Left ventricle myocardium inferior (tissue), 1 donor: ENCODE measurements at regions not wholly inside any gene's neighbourhood (a gene's known extent, or its start where the extent isn't known, plus 50 kb on each side); places are given as distances from the start of the nearest gene placed in this dataset.

Source experiments
- DNase-seq: peaks from one replicate; pipeline ENCODE4 v3.0.0-alpha.2; 2020
- H3K27ac ChIP-seq: fragments of 200-600 bp; replicated peaks from 2 replicates; pipeline ENCODE4 v1.8.0; 2021
- H3K27me3 ChIP-seq: fragments of 200-600 bp; 2 replicates; pipeline ENCODE4 v1.8.0; 2021; ENCODE audit warnings: low read depth
- H3K36me3 ChIP-seq: fragments of 200-600 bp; 2 replicates; pipeline ENCODE4 v1.8.0; 2021
- H3K4me1 ChIP-seq: fragments of 200-600 bp; 2 replicates; pipeline ENCODE4 v1.8.0; 2021
- H3K4me3 ChIP-seq: fragments of 200-600 bp; 2 replicates; pipeline ENCODE4 v1.8.0; 2021; ENCODE audit warnings: mild to moderate bottlenecking, moderate library complexity
- H3K9me3 ChIP-seq: fragments of 200-600 bp; replicated peaks from 2 replicates; pipeline ENCODE4 v1.8.0; 2021
- CTCF ChIP-seq: fragments of 200-600 bp; IDR thresholded peaks from 2 replicates; pipeline ENCODE4 v1.8.0; 2021; ENCODE audit warnings: antibody characterized with exemption, mild to moderate bottlenecking, borderline replicate concordance
- intact Hi-C: fragments of 100-400 bp; cut with micrococcal nuclease; formaldehyde crosslinking; loops from one replicate; pipeline ENCODE4 v1.11.0; 2022
- donor health status: DM: no; HTN: yes; CAD: no; lungs with severe emphysema.

DNA sequence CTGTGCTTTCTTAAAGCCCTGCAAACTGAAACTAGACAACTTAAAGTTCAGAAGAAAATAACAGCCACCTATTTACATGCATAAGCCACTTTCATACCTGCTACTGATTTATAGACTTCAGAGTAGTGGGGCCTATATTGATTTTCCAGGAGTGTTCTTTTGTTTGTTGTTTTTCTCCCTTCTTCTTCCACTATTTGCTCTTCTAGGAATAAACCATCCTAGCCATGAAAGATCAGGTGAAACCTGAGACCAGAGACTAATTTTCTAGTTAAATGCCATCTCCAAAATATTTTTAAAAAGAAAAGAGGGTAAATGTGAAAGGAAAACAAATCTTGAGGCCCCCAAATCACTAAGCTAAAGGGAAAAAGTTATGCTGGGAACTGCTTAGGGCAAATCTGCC is 72.4 kb upstream of the C1GALT1 start:
- Histone ChIP-seq H3K27ac (no peak overlapping the region), H3K36me3 (no peaks in the 10 kb centered on the region), H3K4me1 (no peaks in the 10 kb centered on the region), H3K27me3 (no peaks in the 10 kb centered on the region), H3K9me3 (peaks cover 13% of the 10 kb centered on the region), H3K4me3 (no peak overlapping the region)
- no peak for DNase-seq
- intact Hi-C loops, result loop anchor here (10.0 kb wide), 2 partner anchors 315 to 425 kb away; partner anchors contain the start of gene COL28A1
- no peak for TF ChIP-seq CTCF

DNA sequence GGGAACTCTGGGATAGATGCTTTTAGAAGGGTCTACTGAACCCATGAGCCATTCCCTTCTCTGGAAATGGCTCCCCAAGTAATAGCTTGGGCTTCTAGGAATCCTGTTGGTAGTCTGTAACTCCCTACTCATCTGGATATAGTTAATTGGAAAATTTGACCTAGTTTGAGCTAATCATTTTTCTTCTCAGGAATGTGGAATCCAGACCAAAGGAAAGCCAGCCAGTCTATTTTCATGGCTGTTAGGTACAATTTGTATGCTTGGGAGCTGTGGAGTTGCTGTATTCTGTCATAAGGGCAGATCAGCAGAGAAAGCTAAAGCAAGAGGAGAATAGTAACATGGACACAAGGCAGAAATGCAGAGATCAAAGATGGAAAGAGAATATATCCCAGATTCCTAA is 71.6 kb upstream of the C1GALT1 start:
- Histone ChIP-seq H3K27me3 (no peaks in the 10 kb centered on the region), H3K9me3 (peaks cover 13% of the 10 kb centered on the region), H3K27ac (no peak overlapping the region), H3K36me3 (no peaks in the 10 kb centered on the region), H3K4me1 (no peaks in the 10 kb centered on the region), H3K4me3 (no peak overlapping the region)
- TF ChIP-seq CTCF, result no peak
- no peak for DNase-seq
- intact Hi-C loops, result loop anchor here (10.0 kb wide), 1 partner anchor 424 kb away; the partner anchor contains the start of gene COL28A1

GRCh38 chr7:7112868-7113267 is 69.5 kb upstream of the C1GALT1 start:
- H3K4me3 ChIP-seq, result no peak overlapping the region
- no peak overlapping the region for H3K27ac ChIP-seq
- intact Hi-C loops, result loop anchor here (10.0 kb wide), 1 partner anchor 422 kb away; the partner anchor contains the start of gene COL28A1
- DNase-seq, result no peak
- TF ChIP-seq CTCF, result no peak
- H3K36me3 ChIP-seq, result no peaks in the 10 kb centered on the region
- H3K4me1 ChIP-seq, result no peaks in the 10 kb centered on the region
- peaks cover 13% of the 10 kb centered on the region for H3K9me3 ChIP-seq
- no peaks in the 10 kb centered on the region for H3K27me3 ChIP-seq

- no peaks in the 10 kb centered on the region for H3K27me3 ChIP-seq
- intact Hi-C loops, result loop anchor here (10.0 kb wide), 1 partner anchor 420 kb away; the partner anchor contains the start of gene COL28A1
- TF ChIP-seq CTCF, result no peak
Observed at GRCh38 chr7:7114575-7115291, 67.6 kb upstream of the C1GALT1 start.

GRCh38 chr7:7117935-7118586 is 64.3 kb upstream of the C1GALT1 start:
- TF ChIP-seq CTCF, result no peak
- no peaks in the 10 kb centered on the region for H3K9me3 ChIP-seq
- H3K36me3 ChIP-seq, result no peaks in the 10 kb centered on the region
- DNase-seq, result no peak
- no peaks in the 10 kb centered on the region for H3K27me3 ChIP-seq
- intact Hi-C loops, result loop anchor here (10.0 kb wide), 1 partner anchor 417 kb away; the partner anchor contains the start of gene COL28A1
- no peak overlapping the region for H3K4me3 ChIP-seq
- peaks cover 4% of the 10 kb centered on the region for H3K4me1 ChIP-seq
- H3K27ac ChIP-seq, result no peak overlapping the region

More at GRCh38 chr7:7114575-7115291, 67.6 kb upstream of the C1GALT1 start:
- Histone ChIP-seq H3K4me1 (no peaks in the 10 kb centered on the region), H3K9me3 (no peaks in the 10 kb centered on the region), H3K4me3 (no peak overlapping the region), H3K27ac (no peak overlapping the region), H3K36me3 (no peaks in the 10 kb centered on the region)
- no peak for DNase-seq
